ENCODE measurements at regions not wholly inside any gene's neighbourhood (a gene's known extent, or its start where the extent isn't known, plus 50 kb on each side); places are given as distances from the start of the nearest gene placed in this dataset.

DNA sequence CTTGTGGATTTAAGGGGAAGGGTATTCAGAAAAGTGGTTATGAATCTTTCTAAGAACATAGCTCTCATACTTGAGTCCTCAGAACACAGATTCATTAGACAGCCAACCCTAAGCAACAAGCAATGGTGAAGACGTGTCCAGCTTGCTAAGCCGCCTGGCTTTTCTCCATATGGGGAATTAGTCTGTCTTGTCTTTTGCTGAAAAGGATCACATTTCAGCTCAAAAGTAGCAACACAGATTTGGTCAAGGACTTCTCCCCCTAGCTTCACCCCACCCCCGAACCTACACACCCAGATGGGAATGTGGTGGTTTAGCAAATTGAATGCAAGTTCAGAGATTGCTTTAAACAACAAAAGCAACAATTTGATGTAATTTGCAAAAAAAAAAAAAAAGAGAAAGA is 103.3 kb upstream of the RASGEF1B start:
- no peak for DNase-seq

DNA sequence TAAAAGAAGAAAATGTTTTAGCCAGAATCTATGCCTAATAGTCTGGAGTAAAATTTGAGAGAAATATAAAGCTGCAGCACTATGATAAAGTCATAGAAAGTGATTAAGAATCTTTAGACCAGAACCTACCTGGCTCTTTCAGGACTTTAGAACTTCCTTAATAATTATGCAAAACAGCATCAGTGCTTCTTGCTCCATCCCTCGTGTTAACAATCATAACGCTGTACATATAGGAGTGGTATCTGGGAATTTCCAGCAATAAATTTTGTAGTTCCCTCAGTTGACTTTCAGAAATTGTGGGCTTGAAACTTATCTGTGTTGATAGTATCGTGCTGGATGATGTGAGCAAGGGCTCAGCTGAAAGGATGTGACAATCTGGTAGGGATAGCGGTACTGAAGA is 102.1 kb upstream of the RASGEF1B start:
- no peak for DNase-seq

DNA sequence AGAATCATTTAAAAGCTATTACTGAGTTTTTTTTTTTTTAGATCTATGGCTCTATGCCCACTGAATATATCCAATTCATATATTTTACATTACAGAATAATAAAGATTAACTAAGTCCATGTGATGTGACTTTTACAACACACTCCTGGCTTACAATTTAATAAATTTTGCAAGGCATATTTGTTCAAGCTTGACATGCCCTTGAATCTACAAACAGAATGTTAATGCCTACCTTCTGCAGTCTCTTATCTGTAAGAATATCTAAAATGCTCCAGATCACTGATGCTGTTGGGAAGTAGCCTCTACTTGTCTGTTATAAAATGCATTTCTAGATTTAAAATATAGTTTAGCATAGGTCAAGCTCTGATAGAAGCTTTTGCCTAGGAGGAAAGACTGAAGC is 100.7 kb upstream of the RASGEF1B start:
- no peak for DNase-seq

DNA sequence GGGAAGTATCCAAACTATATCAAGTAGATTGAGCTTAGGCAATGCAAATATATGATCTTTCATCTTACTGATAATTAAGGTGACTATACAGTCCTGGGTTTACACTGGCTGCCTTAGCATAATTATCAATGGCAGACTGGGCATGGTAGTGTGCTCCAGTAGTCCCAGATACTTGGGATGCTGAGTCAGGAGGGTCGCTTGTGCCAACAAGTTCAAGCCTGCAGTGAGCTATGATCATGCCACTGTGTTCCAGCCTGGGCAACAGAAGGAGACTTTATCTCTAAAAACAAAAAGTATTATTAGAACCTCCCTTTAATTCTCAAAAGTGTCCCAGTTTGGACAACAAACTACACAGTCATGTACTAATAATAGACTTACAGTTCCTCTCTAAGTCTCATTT is 99.4 kb upstream of the RASGEF1B start:
- DNase-seq: no peak

DNA sequence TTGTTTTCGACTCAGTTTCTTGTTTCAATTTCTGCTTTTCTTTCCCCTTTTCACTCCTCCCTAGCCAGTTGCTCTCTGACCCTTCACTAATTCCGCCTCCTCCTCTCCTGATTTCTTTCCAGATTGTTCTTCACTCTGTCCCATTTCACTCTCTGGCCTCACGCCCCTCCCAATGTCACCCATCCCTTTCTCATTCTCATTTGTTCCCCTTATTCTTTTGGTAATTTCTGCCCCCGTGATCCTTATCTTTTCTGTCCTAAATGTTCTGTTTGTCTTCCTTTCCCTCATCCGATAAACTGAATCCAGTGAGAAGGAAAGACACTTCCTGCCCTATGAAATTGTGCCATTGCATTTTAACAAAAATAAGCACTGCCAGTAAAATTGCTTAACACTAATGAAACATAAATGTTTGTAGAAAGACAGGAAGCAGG is 94.5 kb upstream of the RASGEF1B start:
- no peak for DNase-seq

DNA sequence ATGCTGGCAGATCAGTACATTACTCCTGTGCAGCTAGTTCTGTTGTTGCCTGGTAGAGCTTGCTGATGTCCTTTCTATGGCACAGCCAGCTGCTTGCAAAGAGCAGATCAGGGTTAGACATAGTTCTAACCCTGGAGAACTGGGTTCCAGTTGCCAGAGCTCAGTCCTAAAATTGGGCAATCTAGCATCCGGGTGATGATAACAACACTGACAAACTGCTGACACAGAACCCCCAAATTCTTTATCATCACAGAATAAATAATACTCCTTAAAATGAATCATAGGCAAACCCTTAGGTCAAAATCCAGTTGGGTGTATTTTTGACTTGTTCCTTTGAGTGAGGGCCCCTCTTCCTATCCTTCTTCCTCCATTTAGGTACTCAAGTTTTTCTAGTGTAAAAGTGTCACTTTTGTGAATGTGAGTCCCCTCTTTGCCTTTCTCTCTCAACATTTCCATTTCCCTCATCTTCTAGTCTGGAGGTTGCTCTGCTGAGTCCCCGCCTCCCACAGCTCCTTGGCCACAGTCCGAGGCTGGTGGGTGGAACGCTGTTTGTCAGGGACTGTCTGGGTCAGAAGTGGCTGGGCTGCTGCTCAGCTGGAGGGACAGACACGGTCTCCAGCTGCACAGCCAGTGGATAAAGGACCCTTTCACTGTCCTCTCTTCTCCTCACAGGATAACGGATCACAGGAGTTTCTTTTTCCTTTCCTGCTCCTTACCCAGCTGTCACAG is 93.6 kb upstream of the RASGEF1B start:
- DNase-seq: peak; percentile 70

DNA sequence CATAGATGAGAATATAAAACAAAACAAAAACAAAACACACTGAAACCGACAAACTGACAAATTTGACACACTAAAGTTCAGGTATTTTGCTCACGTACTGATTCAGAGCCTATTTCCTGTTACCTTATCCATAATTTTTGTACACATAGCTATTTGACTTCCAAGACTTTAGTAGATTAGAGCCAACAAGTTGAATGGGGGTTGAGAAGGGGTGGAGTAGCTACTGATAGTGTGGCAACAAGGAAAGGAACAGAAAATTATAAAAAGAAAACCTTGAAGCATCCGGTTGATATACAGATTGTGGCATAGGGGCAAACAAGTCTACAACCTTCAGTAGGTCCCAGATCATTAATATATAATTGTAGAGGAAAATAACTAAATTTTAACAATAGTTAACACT is 92.3 kb upstream of the RASGEF1B start:
- DNase-seq: no peak

DNA sequence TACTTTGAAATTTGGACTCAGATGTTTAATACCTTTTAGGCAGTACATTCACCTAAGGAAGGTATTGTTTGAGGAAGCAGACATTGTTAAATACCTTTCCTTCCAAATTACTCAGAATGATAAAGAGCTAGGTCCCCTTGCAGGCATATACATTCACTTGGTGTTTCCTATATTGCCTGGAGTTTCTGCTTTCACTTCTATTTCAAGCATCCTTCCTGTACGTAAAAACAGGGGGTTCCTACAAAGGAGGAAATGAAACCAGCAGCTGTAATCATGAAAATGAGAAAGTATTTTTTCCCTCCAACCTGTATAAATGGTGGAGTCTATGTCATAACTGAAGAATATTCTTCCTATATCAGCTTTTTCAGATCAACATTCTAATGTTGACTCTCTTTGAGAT is 90.4 kb upstream of the RASGEF1B start:
- DNase-seq: no peak

DNA sequence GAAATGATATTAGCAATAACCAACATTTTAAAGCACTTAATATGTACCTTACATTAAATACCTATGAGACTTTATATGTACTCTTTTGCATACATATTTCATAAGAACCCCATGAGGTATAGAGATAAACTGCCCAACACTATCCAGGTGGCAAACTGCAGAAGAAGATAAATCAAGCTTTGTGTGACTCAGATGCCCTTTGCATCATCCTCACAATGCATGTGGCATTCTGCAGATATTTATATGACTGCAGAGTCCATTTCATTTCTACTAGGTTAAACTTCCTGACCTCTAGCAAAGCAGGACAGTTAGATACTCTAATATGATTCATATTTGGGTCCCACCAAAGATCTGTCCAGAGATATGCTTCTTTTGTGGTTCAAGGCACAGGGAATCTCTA is 85.6 kb upstream of the RASGEF1B start:
- DNase-seq: no peak

DNA sequence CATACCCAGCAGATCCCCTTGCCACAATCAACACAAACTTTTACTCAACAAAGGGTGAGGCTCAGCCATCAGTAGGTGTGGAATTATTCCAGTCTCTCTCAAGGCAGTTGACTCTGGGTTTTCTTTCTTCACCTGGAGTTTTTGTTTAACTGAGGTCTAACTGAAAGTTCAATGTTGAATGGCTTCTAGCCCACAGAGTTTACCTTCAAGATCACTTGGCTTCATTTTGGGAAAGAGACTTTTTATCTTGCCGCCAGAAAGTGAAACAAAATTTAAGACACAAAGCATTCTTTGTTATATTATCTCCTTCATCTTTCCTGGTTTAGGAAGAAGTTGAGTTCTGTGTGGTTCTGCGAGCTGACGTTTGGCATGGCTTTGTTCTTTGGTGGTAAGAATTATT is 83.8 kb upstream of the RASGEF1B start:
- DNase-seq: no peak

DNA sequence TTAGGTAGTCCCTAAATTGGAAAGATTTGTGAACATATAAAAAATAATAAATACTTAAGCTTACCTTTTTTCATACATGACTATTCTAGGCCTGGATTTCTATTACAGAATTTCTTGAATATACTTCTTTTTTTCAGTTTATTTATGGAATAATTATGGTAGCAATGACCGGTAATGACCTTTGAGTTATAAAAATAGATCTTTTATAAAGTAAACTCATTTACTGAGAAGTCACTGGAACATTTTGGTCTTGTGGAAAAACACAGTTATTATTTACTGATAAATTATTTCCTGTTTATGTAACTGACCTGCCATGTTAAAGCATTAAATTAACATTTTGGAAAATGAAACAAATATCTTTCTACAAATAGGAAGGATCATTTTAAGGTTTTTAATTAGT is 80.4 kb upstream of the RASGEF1B start:
- DNase-seq: no peak

DNA sequence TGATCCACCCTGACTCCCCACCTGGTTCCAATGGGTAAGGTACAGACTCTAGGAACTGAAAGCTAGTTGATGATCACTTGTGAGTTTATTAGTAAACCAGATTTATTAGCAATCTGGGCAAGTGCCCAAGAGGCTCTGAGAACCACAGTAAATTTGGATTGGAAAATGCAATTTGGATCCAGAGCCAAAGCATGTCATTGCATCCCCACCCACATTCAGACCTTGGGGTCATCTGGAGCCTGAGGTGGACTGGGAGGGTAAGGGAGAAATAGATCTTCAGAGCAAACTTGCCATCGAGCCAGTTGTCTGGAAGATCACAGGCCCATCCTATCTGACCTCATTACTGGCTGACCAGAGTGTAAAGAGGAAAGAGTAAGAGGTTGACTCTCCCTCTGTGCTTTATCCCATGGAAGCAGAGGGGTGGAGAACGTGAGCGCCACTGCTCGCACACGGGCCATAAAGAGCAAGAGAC is 78.7 kb upstream of the RASGEF1B start:
- no peak for DNase-seq

DNA sequence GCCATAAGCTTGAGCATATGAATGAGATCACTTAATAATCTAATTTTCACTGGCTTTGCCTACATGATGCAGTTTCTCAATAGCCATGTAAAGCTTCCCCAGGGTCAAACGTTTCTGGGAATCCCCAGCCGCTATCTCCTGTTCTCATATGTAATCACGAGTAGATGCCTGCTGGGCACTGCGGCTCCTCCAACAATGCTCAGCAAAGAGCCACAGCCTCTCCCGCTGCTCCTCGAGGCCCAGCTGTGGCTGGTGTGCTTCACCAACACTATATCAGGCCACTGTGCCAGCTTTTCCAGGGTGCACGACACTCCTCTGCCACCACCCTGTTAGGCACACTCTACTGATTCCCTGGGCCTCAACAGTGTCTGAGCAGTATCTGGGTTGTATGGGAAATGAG is 78.3 kb upstream of the RASGEF1B start:
- DNase-seq: no peak

DNA sequence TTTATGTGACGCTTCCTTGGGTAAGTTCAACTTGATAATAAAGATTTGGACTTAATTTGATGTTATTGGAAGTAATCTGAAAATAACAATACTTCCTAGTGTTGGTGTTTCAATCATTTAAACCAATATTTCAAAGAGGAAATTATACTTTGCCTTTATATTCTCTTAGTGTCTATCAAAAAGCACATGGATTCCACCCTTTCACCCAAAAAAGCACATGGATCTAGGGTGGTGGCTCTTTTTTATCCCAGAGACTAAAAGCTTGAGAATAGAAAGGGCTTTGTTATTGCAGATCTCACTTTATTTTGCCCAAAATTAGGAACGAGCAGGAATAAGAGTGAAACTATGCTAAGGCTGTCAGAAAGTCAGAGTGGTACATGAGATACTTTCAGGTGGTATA is 75.1 kb upstream of the RASGEF1B start:
- DNase-seq: no peak

DNA sequence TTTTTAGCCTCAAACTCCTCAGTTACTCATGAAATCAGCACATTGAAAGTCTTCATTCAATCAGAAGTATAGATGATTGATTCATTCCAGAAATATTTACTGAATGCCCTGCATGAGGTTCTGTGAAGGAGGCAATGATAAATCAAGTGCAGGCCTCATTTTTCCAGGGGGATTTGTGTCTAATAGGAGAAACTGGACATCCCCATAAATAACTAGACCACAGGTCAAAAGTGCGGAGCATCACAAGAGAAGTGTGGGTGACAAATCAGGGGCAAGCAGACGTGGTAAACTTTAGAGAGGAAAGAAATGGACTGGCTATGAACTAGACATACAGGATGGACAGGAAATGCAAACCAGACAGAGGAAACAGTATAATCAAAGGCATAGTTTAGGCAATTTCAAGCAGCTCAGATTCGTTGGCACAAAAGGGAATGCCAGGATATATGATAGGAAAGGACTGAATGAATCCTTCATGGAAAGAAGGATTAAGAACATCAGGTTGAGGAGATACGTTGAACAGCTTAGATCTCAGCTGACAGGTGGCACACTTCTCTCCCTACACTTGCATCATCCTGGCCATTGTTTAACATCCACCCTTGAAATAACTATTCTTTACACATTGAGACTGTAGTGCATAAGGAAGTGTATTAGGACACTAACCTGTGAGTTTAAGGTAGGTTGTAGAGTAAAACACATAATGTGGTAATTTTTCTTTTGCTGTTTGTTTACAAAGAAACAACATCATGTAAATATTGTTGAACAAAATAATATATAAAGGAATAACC is 69.6 kb upstream of the RASGEF1B start:
- DNase-seq: no peak

DNA sequence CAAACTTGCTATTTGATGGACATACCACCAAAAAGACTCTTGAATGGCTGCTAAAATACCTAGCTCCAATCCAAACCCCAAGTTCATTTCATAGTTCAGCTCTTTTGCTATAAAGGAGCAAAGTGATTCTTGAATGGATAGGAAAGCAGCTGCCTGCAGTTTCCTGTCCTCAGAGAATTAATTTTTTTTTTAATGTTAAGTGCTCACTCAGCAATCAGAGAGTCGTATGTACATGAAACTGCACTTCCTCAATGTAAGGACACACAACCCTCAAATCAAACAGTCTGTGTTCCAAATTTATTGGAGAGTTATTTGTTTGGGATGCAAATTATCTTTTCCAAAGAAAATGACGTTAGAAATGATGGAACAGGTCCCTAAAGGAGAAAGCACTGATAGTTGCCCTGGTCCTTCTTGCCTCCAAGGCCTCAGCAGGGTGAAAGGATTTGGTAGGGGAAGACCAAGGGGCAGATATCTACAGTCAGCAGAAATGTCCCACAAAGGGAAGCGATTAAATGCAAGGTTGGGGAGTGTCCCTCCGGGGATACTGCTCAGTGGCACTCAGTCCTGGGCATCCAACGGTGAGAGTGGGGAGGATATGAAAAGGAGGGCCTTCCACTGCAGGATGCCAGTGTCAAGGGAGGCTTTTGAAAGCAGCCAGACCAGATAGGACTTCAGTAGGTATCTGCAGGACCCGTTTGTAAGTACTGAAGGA is 67.2 kb upstream of the RASGEF1B start:
- DNase-seq: no peak

DNA sequence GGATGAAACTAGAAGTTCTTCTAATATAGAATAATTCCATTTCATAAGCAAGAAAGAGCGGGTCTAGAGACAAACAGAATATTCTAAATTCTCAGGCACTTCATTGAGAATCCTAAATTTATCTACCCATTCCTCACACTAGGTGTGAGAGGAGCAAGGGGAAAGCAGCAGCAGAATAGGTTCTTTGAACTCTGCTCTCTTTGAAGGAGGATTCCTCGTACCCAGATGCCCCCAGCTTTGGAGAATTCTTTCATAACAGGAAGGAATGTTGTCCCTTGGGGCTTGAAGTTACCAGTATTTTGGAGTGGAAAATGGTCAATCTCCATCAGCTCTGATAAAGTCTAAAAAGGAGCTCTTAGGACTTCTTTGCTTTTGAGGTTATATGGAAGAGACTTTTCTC is 59.7 kb upstream of the RASGEF1B start:
- no peak for DNase-seq

DNA sequence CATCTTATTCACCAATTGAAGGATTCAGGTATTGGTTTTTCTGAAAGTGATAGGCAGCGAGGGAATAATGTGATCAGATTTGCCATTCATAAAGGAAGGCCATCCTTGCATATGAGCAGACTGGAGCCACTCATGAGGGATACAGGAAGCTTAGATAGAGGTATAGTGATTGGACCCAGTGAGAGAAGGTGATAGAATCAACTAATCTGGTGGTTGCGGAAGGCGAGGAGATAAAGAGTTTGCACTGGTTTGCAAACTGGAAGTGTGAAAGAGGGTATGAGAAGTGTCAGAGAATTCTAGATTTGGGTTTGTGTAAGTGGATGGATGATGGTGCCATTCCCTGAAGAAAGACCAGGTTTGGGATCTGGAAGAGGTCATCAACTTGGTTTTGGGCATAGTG is 57.3 kb upstream of the RASGEF1B start:
- no peak for DNase-seq

DNA sequence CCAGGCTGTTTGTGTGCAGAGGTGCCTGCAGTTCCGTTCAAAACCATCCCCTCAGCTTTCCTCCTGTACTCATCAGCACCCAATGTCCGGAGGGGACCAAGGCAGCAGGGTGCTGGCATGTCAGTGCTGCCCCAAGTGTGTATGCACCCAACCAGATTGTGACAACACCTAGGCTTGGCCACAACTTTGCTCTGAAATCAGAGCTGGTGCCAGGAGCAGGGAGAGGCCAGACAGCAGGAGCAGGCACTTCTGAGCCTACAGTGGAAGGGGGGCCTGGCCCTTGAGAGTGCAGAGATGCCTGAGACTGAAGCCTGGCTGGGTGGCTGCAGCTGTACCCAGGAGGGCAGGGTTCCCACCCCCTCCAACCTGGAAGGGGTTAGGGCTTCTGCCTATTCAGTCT is 56.5 kb upstream of the RASGEF1B start:
- DNase-seq: no peak

DNA sequence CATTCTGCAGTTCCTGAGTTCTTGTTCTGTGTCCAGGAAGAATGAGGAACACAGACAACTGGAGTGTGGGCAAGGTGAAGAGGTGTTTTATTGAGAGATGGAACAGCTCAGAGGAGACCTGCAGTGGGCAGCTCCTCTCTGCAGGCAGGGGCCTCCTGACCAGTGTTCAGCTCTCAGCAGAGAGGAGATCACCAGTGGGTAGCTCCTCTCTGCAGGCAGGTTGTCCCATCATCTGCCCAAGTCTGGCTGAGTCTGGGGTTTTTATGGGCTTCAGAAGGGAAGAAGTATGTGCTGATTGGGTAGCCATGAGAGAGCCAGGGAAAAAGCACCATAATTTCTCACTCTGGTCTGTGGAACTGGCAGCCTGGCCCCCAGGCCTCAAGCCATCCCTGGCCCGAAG is 56.0 kb upstream of the RASGEF1B start:
- no peak for DNase-seq

DNA sequence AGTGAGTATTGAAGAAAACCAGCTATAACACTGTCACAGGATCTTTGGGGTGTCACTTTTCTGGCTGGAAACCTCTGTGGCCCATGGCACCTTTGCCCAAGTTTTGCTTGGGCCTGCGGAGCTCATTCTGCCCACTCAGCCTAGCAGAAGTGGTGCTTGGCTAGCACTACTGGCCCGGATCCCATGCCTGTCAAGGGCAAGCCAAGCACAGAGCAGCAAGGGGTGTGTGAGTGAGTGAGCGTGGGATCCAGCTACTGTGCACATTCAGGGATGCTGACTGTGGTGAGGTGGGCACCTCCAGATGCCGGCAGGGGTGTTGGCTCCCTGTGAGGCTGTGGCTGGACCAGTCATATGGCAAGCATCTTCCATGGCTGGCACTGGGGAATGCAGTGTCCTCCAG is 55.4 kb upstream of the RASGEF1B start:
- DNase-seq: no peak

DNA sequence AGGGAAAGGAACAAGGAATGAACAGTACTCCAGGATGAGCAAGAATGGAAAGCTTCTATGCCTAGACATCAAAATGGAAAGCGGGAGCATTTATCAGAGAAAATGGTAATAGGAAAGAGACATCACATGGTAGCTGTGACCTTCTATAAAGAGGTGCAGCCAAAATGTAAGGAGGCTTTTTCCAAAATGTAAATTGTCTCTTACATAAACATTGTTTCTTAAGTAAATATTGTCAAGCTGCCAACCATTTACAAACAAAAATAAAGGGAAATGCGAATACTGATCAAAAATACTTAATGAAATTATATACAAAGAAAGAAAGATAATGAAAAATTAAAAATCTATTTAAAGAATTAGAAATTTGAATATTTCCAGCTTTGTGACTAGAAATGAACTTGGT is 55.0 kb upstream of the RASGEF1B start:
- no peak for DNase-seq

DNA sequence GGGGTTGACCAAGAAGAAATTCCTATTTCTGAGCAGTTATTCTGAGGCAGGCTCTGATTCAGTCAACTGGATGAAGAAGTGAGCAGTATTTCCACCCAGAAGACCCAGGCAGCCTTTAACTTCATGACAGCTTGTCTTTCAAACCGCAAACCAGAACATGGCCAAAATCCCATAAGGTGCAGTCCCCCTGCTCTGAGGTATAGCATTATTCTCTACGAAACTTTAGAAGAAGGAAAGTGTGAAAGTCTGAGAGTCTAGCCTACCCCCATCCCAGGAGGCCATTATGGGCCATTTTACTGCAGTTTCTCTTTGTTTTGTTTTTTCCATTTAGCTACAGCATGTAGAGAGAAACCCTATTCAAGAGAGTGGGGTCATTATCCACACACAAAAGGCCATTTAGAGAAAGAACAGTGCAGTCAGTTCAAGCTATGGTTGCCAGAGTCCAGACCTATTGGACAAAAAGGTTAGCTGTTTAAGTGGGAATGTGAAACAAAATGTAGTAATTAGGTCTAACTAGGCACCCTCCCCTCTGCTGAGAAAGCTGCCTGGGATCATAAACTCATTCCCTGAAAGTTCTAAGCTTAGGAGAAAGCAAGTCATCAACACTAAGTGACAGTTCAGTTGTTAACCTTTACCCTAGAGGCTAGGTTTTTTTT is 52.1 kb upstream of the RASGEF1B start:
- no peak for DNase-seq
